ENCODE measurements at regions not wholly inside any gene's neighbourhood (a gene's known extent, or its start where the extent isn't known, plus 50 kb on each side); places are given as distances from the start of the nearest gene placed in this dataset.

GRCh38 chr2:107466984-107467773 is 359.5 kb upstream of the RGPD4 start:
- TF ChIP-seq CTCF (IDR thresholded peaks at IDR 0.05) = no peak

GRCh38 chr2:107469437-107469995 is 357.2 kb upstream of the RGPD4 start:
- H3K27ac ChIP-seq = no peak overlapping the region
- TF ChIP-seq CTCF (IDR thresholded peaks at IDR 0.05) = no peak
- intact Hi-C loops (cut with DNase I) = no loop called here
- peaks cover 0 to under 1% of the 10 kb centered on the region in 2 donors for H3K9me3 ChIP-seq
- no peak overlapping the region for H3K4me3 ChIP-seq
- no peaks in the 10 kb centered on the region for H3K36me3 ChIP-seq
- DNase-seq (ENCODE audit: low spot score in 2 of 2) = no peak
- no peaks in the 10 kb centered on the region for H3K4me1 ChIP-seq
- no peaks in the 10 kb centered on the region for H3K27me3 ChIP-seq

More at GRCh38 chr2:107466984-107467773, 359.5 kb upstream of the RGPD4 start:
- H3K27ac ChIP-seq = no peak overlapping the region
- H3K4me3 ChIP-seq = no peak overlapping the region
- DNase-seq (ENCODE audit: low spot score in 2 of 2) = no peak
- H3K36me3 ChIP-seq = no peaks in the 10 kb centered on the region
- no peaks in the 10 kb centered on the region for H3K9me3 ChIP-seq
- intact Hi-C loops (cut with DNase I) = no loop called here
- H3K27me3 ChIP-seq = no peaks in the 10 kb centered on the region
- H3K4me1 ChIP-seq = no peaks in the 10 kb centered on the region

GRCh38 chr2:107473150-107473549 is 353.5 kb upstream of the RGPD4 start:
- no peaks in the 10 kb centered on the region for H3K4me1 ChIP-seq
- no peak for TF ChIP-seq CTCF (IDR thresholded peaks at IDR 0.05)
- DNase-seq (ENCODE audit: low spot score in 2 of 2) = no peak

GRCh38 chr2:107475859-107476258 is 350.8 kb upstream of the RGPD4 start:
- Histone ChIP-seq H3K4me3 (no peak overlapping the region), H3K36me3 (no peaks in the 10 kb centered on the region), H3K9me3 (peaks cover 0 to 29% of the 10 kb centered on the region in 2 donors), H3K4me1 (no peaks in the 10 kb centered on the region), H3K27ac (no peak overlapping the region), H3K27me3 (no peaks in the 10 kb centered on the region)
- DNase-seq (ENCODE audit: low spot score in 2 of 2) = no peak
- no peak for TF ChIP-seq CTCF (IDR thresholded peaks at IDR 0.05)
- intact Hi-C loops (cut with DNase I) = no loop called here

More at GRCh38 chr2:107473150-107473549, 353.5 kb upstream of the RGPD4 start:
- Histone ChIP-seq H3K36me3 (no peaks in the 10 kb centered on the region), H3K9me3 (peaks cover 0 to 29% of the 10 kb centered on the region in 2 donors), H3K27ac (no peak overlapping the region), H3K27me3 (no peaks in the 10 kb centered on the region), H3K4me3 (no peak overlapping the region)
- intact Hi-C loops (cut with DNase I) = no loop called here

GRCh38 chr2:107502539-107502938 is 324.2 kb upstream of the RGPD4 start:
- intact Hi-C loops (cut with DNase I) = no loop called here
- no peak for DNase-seq (ENCODE audit: low spot score in 2 of 2)
- Histone ChIP-seq H3K27ac (no peak overlapping the region), H3K27me3 (no peaks in the 10 kb centered on the region), H3K4me1 (no peaks in the 10 kb centered on the region), H3K9me3 (no peaks in the 10 kb centered on the region), H3K4me3 (no peak overlapping the region), H3K36me3 (no peaks in the 10 kb centered on the region)
- TF ChIP-seq CTCF (IDR thresholded peaks at IDR 0.05) = no peak
